Naive B cell (primary cell): ENCODE measurements at regions not wholly inside any gene's neighbourhood (a gene's known extent, or its start where the extent isn't known, plus 50 kb on each side); places are given as distances from the start of the nearest gene placed in this dataset.
"Not testable (repeated sequence)": the region's sequence is repeated elsewhere in the genome, so short reads cannot be mapped to it uniquely, and the experiment has no call there.

Source experiments
- ATAC-seq, 2 donors: fragments of 150-1000 bp; cut with Tn5 transposase; 2 replicates each; pipeline ENCODE4 v1.10.0; 2021; ENCODE audit warnings: low read depth in 2 of 2, mild to moderate bottlenecking in 2 of 2, moderate library complexity in 2 of 2
- DNase-seq: peaks from one replicate; pipeline ENCODE4 v3.0.0; 2022
- H3K27ac Mint-ChIP-seq, 6 donors: one replicate each; pipeline ENCODE4 v1.8.0; 2020 to 2022; ENCODE audit warnings: mild to moderate bottlenecking in 6 of 6, mixed read lengths in 6 of 6, moderate library complexity in 5 of 6, inconsistent platforms in 2 of 6
- H3K27me3 Mint-ChIP-seq, 3 donors: one replicate each; pipeline ENCODE4 v1.8.0; 2021 to 2022; ENCODE audit warnings: mixed read lengths in 3 of 3, mild to moderate bottlenecking in 1 of 3
- H3K36me3 Mint-ChIP-seq, 2 donors: one replicate each; pipeline ENCODE4 v1.8.0; 2020 to 2022; ENCODE audit warnings: mixed read lengths in 2 of 2, inconsistent platforms in 1 of 2, mild to moderate bottlenecking in 1 of 2
- H3K4me1 Mint-ChIP-seq, 3 donors: one replicate each; pipeline ENCODE4 v1.8.0; 2020 to 2022; ENCODE audit warnings: mixed read lengths in 3 of 3, inconsistent platforms in 1 of 3, mild to moderate bottlenecking in 1 of 3, moderate library complexity in 1 of 3
- H3K4me3 Mint-ChIP-seq, 8 donors: one replicate each; pipeline ENCODE4 v1.8.0; 2020 to 2022; ENCODE audit warnings: mild to moderate bottlenecking in 8 of 8, mixed read lengths in 8 of 8, moderate library complexity in 8 of 8, inconsistent platforms in 2 of 8
- H3K9me3 Mint-ChIP-seq, 7 donors: one replicate each; pipeline ENCODE4 v1.8.0; 2020 to 2022; ENCODE audit warnings: mixed read lengths in 7 of 7, mild to moderate bottlenecking in 5 of 7, inconsistent platforms in 2 of 7, moderate library complexity in 1 of 7

- Mint-ChIP-seq H3K36me3 (no peaks in the 10 kb centered on the region), H3K27me3 (peaks cover 4 to 16% (median 5%) of the 10 kb centered on the region in 3 donors), H3K4me1 (no peaks in the 10 kb centered on the region), H3K4me3 (peak overlapping the region in 1 of 8 donors; percentile 2), H3K27ac (no peak overlapping the region), H3K9me3 (peaks cover 0 to 4% (median 2%) of the 10 kb centered on the region in 7 donors)
- ATAC-seq (no peak), DNase-seq (no peak)
Measured at GRCh38 chr5:71905834-71906711, 187.0 kb downstream of the CARTPT start.

- no peak overlapping the region for H3K4me3 Mint-ChIP-seq
- H3K9me3 Mint-ChIP-seq = peaks cover 0 to 11% (median 4%) of the 10 kb centered on the region in 7 donors
- DNase-seq (no peak), ATAC-seq (no peak)
- H3K27me3 Mint-ChIP-seq = peaks cover 4 to 16% (median 4%) of the 10 kb centered on the region in 3 donors
- H3K4me1 Mint-ChIP-seq = no peaks in the 10 kb centered on the region
- H3K27ac Mint-ChIP-seq = peak overlapping the region in 1 of 6 donors; percentile 58
- no peaks in the 10 kb centered on the region for H3K36me3 Mint-ChIP-seq
Measured at GRCh38 chr5:71907001-71907588, 188.0 kb downstream of the CARTPT start.

- Mint-ChIP-seq H3K27ac (no peak overlapping the region), H3K9me3 (peaks cover 0 to 16% (median 4%) of the 10 kb centered on the region in 7 donors), H3K27me3 (peaks cover 0 to 16% (median 0%) of the 10 kb centered on the region in 3 donors), H3K36me3 (no peaks in the 10 kb centered on the region), H3K4me1 (no peaks in the 10 kb centered on the region), H3K4me3 (no peak overlapping the region)
- DNase-seq (no peak), ATAC-seq (no peak)
Measured at GRCh38 chr5:71907608-71908145, 188.6 kb downstream of the CARTPT start.

- H3K4me3 Mint-ChIP-seq = no peak overlapping the region
- H3K36me3 Mint-ChIP-seq = no peaks in the 10 kb centered on the region
- DNase-seq (no peak), ATAC-seq (no peak)
- H3K27me3 Mint-ChIP-seq = peaks cover 0 to 13% (median 6%) of the 10 kb centered on the region in 3 donors
- no peak overlapping the region for H3K27ac Mint-ChIP-seq
- H3K4me1 Mint-ChIP-seq = no peaks in the 10 kb centered on the region
- peaks cover 1 to 16% (median 4%) of the 10 kb centered on the region in 7 donors for H3K9me3 Mint-ChIP-seq
Measured at GRCh38 chr5:71910741-71911140, 191.7 kb downstream of the CARTPT start.

GRCh38 chr5:71912021-71912420, 192.9 kb downstream of the CARTPT start:
- peaks cover 6 to 9% (median 8%) of the 10 kb centered on the region in 3 donors for H3K27me3 Mint-ChIP-seq
- H3K9me3 Mint-ChIP-seq = peaks cover 0 to 24% (median 7%) of the 10 kb centered on the region in 7 donors
- no peak for ATAC-seq
- DNase-seq = no peak
- H3K4me1 Mint-ChIP-seq = no peaks in the 10 kb centered on the region
- no peak overlapping the region for H3K4me3 Mint-ChIP-seq
- no peaks in the 10 kb centered on the region for H3K36me3 Mint-ChIP-seq
- H3K27ac Mint-ChIP-seq = no peak overlapping the region

- H3K27ac Mint-ChIP-seq = no peak overlapping the region
- DNase-seq = no peak
- H3K36me3 Mint-ChIP-seq = peaks cover 0 to 5% of the 10 kb centered on the region in 2 donors
- H3K9me3 Mint-ChIP-seq = peaks cover 8 to 35% (median 11%) of the 10 kb centered on the region in 7 donors
- no peak overlapping the region for H3K4me3 Mint-ChIP-seq
- H3K27me3 Mint-ChIP-seq = peaks cover 6 to 9% (median 8%) of the 10 kb centered on the region in 3 donors
- ATAC-seq = no peak
- no peaks in the 10 kb centered on the region for H3K4me1 Mint-ChIP-seq
Measured at GRCh38 chr5:71914281-71914680, 193.0 kb upstream of the MAP1B start.

GRCh38 chr5:71922584-71923106, 184.6 kb upstream of the MAP1B start:
- no peak for DNase-seq
- Mint-ChIP-seq H3K27me3 (peaks cover 9 to 22% (median 20%) of the 10 kb centered on the region in 3 donors), H3K4me1 (no peaks in the 10 kb centered on the region), H3K4me3 (no peak overlapping the region), H3K27ac (no peak overlapping the region), H3K9me3 (peaks cover 1 to 33% (median 9%) of the 10 kb centered on the region in 7 donors), H3K36me3 (peaks cover 6 to 17% of the 10 kb centered on the region in 2 donors)
- ATAC-seq = no peak

- H3K27ac Mint-ChIP-seq = no peak overlapping the region
- H3K4me3 Mint-ChIP-seq = no peak overlapping the region
- no peaks in the 10 kb centered on the region for H3K4me1 Mint-ChIP-seq
- no peak for ATAC-seq
- no peak for DNase-seq
- H3K9me3 Mint-ChIP-seq = peaks cover 1 to 33% (median 5%) of the 10 kb centered on the region in 7 donors
- H3K36me3 Mint-ChIP-seq = peaks cover 6 to 16% of the 10 kb centered on the region in 2 donors
- peaks cover 9 to 25% (median 20%) of the 10 kb centered on the region in 3 donors for H3K27me3 Mint-ChIP-seq
Measured at GRCh38 chr5:71923755-71924154, 183.5 kb upstream of the MAP1B start.

- Mint-ChIP-seq H3K27me3 (peaks cover 9 to 25% (median 20%) of the 10 kb centered on the region in 3 donors), H3K4me3 (no peak overlapping the region), H3K27ac (no peak overlapping the region), H3K4me1 (no peaks in the 10 kb centered on the region), H3K36me3 (peaks cover 6 to 16% of the 10 kb centered on the region in 2 donors), H3K9me3 (peaks cover 1 to 33% (median 5%) of the 10 kb centered on the region in 7 donors)
- no peak for ATAC-seq
- DNase-seq = no peak
Measured at GRCh38 chr5:71924325-71924724, 182.9 kb upstream of the MAP1B start.

- Mint-ChIP-seq H3K9me3 (peaks cover 1 to 31% (median 5%) of the 10 kb centered on the region in 7 donors), H3K36me3 (peaks cover 6 to 16% of the 10 kb centered on the region in 2 donors), H3K27ac (peak overlapping the region in 1 of 6 donors; percentile 58), H3K27me3 (peaks cover 9 to 25% (median 20%) of the 10 kb centered on the region in 3 donors), H3K4me3 (no peak overlapping the region), H3K4me1 (no peaks in the 10 kb centered on the region)
- no peak for ATAC-seq
- DNase-seq = no peak
Measured at GRCh38 chr5:71924980-71925379, 182.3 kb upstream of the MAP1B start.

- no peaks in the 10 kb centered on the region for H3K4me1 Mint-ChIP-seq
- H3K36me3 Mint-ChIP-seq = peaks cover 6 to 16% of the 10 kb centered on the region in 2 donors
- H3K27me3 Mint-ChIP-seq = peaks cover 9 to 25% (median 20%) of the 10 kb centered on the region in 3 donors
- no peak overlapping the region for H3K27ac Mint-ChIP-seq
- no peak overlapping the region for H3K4me3 Mint-ChIP-seq
- no peak for DNase-seq
- no peak for ATAC-seq
- peaks cover 1 to 26% (median 5%) of the 10 kb centered on the region in 7 donors for H3K9me3 Mint-ChIP-seq
Measured at GRCh38 chr5:71925608-71926091, 181.6 kb upstream of the MAP1B start.

GRCh38 chr5:71929003-71929402, 178.3 kb upstream of the MAP1B start:
- peaks cover 9 to 30% (median 20%) of the 10 kb centered on the region in 3 donors for H3K27me3 Mint-ChIP-seq
- peaks cover 1 to 15% (median 3%) of the 10 kb centered on the region in 7 donors for H3K9me3 Mint-ChIP-seq
- H3K36me3 Mint-ChIP-seq = peaks cover 6 to 16% of the 10 kb centered on the region in 2 donors
- no peak overlapping the region for H3K4me3 Mint-ChIP-seq
- H3K4me1 Mint-ChIP-seq = no peaks in the 10 kb centered on the region
- DNase-seq (no peak), ATAC-seq (no peak)
- no peak overlapping the region for H3K27ac Mint-ChIP-seq

GRCh38 chr5:71930554-71930953, 176.7 kb upstream of the MAP1B start:
- ATAC-seq, H3K4me3 Mint-ChIP-seq, H3K27ac Mint-ChIP-seq, DNase-seq, H3K4me1 Mint-ChIP-seq: not testable (repeated sequence)
- H3K36me3 Mint-ChIP-seq = peaks cover 12 to 13% of the 10 kb centered on the region in 2 donors
- H3K27me3 Mint-ChIP-seq = peaks cover 5 to 20% (median 16%) of the 10 kb centered on the region in 3 donors
- H3K9me3 Mint-ChIP-seq = peaks cover 1 to 24% (median 8%) of the 10 kb centered on the region in 7 donors
